ENCODE measurements at regions not wholly inside any gene's neighbourhood (a gene's known extent, or its start where the extent isn't known, plus 50 kb on each side); places are given as distances from the start of the nearest gene placed in this dataset.

- DNase-seq (ENCODE audit: low read depth in 2 of 2) = no peak
Observed at GRCh38 chr20:52402950-52403349, 211.4 kb upstream of the ZFP64 start.

- no peak for DNase-seq (ENCODE audit: low read depth in 2 of 2)
Observed at GRCh38 chr20:52402514-52402913, 210.9 kb upstream of the ZFP64 start.

DNA sequence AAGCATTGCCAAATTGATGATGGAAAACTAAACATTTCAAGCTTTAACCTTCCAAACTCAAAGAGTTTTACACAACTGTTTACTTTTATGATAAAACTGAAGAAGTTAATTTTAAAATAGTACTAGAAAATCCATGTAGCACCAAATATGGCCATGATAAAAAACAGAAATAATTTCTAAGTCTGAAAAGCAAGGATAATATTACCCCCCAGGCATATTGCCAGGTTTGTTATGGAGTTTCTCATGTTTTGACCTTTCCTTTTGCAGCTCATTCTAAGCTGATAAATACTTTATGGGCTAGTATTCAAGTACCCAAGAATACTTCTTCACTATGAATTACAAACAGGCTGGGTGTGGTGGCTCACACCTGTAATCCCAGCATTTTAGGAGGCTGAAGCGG is 209.9 kb upstream of the ZFP64 start:
- DNase-seq (ENCODE audit: low read depth in 2 of 2) = no peak

DNA sequence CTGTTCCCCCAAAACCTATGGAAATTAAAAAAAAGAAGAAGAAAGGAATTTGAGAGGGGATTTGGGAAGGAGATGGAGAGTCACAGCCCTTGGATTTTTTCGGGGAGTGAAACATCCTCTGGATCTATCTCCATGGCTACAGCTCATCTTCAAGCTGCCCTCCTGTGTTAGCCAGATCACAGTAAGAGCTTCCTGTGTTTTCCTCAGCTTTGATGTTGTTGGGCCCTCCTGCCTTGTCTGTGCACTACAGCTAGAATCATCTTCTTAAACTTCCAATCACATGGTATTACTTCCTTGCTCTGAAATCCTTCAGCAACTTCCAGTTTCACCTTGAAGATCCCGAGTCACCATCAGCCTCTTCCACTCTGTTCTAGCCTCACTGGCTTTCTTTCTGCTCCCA is 207.8 kb upstream of the ZFP64 start:
- DNase-seq (ENCODE audit: low read depth in 2 of 2) = no peak

GRCh38 chr20:52389606-52390005 is 198.0 kb upstream of the ZFP64 start:
- DNase-seq (ENCODE audit: low read depth in 2 of 2) = no peak

DNA sequence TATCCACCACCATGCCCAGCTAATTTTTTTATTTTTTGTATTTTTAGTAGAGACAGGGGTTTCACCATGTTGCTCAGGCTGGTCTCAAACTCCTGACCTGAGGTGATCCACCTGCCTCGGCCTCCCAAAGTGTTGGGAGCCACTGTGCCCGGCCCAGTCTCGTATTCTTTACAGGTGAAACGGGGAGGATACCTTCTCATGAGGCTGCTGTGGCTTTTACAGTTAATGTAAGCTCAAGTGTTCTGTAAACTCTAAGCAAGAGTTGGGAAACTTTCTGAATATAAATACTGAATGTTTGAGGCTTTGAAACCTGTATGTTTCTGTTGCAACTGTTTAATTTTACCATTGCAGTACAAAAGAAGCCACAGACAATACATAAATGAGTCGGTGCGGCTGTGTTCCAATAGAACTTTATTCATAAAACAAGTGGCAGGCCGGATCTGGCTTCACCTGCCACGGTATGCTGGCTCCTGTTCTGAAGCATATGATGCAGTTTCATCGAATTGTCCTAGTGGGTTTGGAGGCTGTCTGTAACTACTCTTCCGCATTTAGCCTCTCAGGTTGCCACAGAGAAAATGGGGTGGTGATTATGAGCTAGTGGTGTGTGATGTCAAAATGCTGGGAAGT is 192.5 kb upstream of the ZFP64 start:
- DNase-seq (ENCODE audit: low read depth in 2 of 2) = no peak

GRCh38 chr20:52382933-52383332 is 191.4 kb upstream of the ZFP64 start:
- no peak for DNase-seq (ENCODE audit: low read depth in 2 of 2)

GRCh38 chr20:52379723-52380336 is 188.3 kb upstream of the ZFP64 start:
- DNase-seq (ENCODE audit: low read depth in 2 of 2) = peak in 1 of 2 donors; percentile 18

GRCh38 chr20:52372169-52372568 is 180.6 kb upstream of the ZFP64 start:
- no peak for DNase-seq (ENCODE audit: low read depth in 2 of 2)

DNA sequence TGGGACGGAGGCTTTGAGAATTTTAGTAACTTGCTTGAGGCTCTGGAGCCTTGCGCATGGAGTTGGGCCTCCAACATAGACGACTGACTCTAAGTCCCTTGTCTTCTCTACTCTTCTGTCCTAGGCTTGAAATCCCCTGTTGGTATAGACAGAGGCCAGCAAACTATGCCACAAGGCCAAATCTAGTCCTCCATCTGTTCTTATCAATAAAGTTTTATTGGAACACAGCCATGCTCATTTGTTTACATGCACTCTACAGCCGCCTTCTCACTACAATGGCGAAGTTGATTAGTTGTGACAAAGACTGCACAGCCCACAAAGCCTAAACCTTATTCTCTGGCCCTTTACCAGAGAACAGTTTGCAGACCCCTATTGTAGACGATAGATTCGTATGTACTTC is 174.1 kb upstream of the ZFP64 start:
- no peak for DNase-seq (ENCODE audit: low read depth in 2 of 2)

GRCh38 chr20:52364405-52364804 is 172.8 kb upstream of the ZFP64 start:
- no peak for DNase-seq (ENCODE audit: low read depth in 2 of 2)

- no peak for DNase-seq (ENCODE audit: low read depth in 2 of 2)
Observed at GRCh38 chr20:52361650-52362049, 170.1 kb upstream of the ZFP64 start.

- no peak for DNase-seq (ENCODE audit: low read depth in 2 of 2)
Observed at GRCh38 chr20:52349806-52350205, 158.2 kb upstream of the ZFP64 start.

DNA sequence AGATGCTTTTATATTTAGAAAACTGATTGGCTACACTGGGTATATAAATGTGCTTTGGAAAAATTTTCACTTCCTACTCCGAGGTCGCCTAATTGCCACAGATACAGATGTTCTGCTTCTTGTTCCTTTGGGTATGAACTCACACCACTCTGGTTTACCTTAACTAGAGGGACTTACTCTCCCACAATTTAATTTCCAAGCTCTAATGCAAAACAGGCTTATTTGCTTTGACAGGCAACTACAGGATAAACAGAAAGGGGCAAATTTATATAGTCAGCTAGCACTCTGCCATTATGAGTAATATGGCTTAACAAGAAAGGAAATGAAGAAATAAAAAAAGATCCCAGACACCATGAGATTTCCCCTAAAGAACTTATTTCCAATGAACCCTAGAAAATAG is 156.9 kb upstream of the ZFP64 start:
- no peak for DNase-seq (ENCODE audit: low read depth in 2 of 2)

DNA sequence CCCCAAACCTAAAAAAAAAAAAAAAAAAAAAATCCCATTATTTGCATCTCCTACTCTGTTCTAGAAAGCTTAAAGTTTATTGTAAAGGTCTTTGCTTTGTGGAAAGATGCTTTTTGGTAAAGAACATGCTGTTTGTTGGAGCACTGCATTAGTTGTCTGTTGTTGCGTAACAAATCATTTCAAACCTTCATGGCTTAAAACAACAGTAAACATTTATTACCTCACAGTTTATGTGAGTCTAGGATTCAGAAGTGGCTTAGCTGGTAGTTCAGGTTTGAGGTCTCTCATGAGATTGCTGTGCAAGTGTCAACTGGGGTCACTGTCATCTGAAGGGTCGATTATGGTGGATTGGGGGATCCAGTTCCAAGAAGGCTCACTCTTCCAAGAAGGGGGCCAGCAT is 155.2 kb upstream of the ZFP64 start:
- DNase-seq (ENCODE audit: low read depth in 2 of 2) = no peak

- no peak for DNase-seq (ENCODE audit: low read depth in 2 of 2)
Observed at GRCh38 chr20:52342913-52343312, 151.3 kb upstream of the ZFP64 start.

- no peak for DNase-seq (ENCODE audit: low read depth in 2 of 2)
Observed at GRCh38 chr20:52340036-52340634, 148.6 kb upstream of the ZFP64 start.

- no peak for DNase-seq (ENCODE audit: low read depth in 2 of 2)
Observed at GRCh38 chr20:52332649-52333250, 141.2 kb upstream of the ZFP64 start.

DNA sequence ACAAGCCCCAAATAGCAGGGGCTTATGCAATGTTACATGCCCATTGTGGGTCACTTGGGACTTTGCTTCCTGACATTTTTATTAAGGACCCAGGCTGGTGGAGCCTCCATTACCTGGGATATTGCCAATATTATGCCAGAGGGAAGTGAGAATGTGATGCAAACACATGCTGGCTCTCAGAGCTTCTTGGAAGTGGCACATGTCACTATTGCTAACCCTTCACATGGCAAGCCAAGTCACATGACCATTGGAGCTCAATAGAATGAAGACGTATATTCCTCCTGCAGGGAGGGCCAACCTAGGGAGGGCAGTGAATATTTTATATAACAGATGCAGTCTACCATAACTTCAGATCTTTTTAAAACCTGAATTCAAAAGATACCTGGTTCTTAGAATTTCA is 140.7 kb upstream of the ZFP64 start:
- no peak for DNase-seq (ENCODE audit: low read depth in 2 of 2)

- DNase-seq (ENCODE audit: low read depth in 2 of 2) = no peak
Observed at GRCh38 chr20:52331655-52332054, 140.1 kb upstream of the ZFP64 start.

DNA sequence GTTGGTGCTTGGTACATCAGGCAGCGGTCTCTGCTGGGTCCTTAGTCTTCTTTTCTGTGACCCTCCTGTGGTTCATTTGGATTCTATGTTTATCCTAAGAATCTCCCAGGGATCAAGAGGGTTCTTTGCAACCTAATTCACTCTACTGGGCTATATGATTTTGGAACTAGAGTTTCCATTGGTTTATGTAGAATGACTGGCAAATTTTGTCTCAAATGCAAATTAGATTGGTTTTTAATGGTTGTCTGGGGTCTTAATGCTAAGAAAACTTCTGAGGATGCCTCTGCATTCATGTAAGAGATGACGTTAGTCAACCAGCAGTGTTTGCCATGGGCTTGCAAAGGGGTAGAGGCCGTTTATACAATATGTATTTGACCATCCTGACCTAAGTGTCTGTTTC is 129.8 kb upstream of the ZFP64 start:
- no peak for DNase-seq (ENCODE audit: low read depth in 2 of 2)

GRCh38 chr20:52318651-52319050 is 127.1 kb upstream of the ZFP64 start:
- DNase-seq (ENCODE audit: low read depth in 2 of 2) = no peak

DNA sequence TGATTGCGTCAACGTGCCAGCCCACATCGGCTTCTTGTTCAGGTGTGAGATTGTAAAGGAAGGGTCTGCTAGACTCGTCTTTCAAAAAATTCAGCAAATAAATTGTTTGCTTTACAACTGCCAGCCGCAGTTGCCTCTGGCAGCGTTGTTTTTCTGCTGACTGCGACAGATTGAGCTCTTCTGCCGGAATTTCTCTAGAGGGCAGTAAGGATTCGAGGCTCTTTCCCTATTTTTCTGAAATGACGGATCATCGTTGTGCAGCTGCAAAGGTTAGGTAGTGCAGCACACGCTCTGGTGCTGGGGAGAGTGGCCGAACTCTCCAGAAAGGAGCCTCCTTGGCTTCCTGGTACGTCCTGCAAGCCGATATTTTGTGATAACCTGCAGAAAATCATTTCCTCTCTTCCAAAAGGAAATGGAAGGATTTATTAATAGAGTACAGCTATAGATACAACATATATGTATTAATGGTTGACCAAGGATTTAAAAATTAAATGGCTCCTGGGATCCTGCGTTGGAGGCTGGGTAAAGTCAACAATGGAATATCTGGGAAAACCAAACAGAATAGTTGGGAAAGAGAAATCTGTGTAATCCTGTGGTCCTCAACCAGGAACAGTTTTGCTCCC is 121.9 kb upstream of the ZFP64 start:
- DNase-seq (ENCODE audit: low read depth in 2 of 2) = no peak

All from stimulated activated CD4-positive, alpha-beta T cell treated with anti-CD3 and anti-CD28 coated beads, Interleukin-4, amount 100 ng/mL, for 48 hours (primary cell).